H9 (cell line): ENCODE measurements at regions not wholly inside any gene's neighbourhood (a gene's known extent, or its start where the extent isn't known, plus 50 kb on each side); places are given as distances from the start of the nearest gene placed in this dataset.

Source experiments
- DNase-seq: peaks from one replicate; pipeline ENCODE4 v3.0.0-alpha.2; 2017
- H2AFZ ChIP-seq: one replicate; pipeline ENCODE4 v1.6.1; 2013; ENCODE audit warnings: mild to moderate bottlenecking, low read length, control low read depth, moderate library complexity
- H2AK5ac ChIP-seq: 2 replicates; pipeline ENCODE4 v1.6.1; 2013; ENCODE audit warnings: low read length, control low read depth, mixed read lengths; ENCODE audit not compliant: insufficient read length
- H2BK120ac ChIP-seq: one replicate; pipeline ENCODE4 v1.6.1; 2013; ENCODE audit warnings: low read depth, mild to moderate bottlenecking, low read length, control low read depth, inconsistent platforms; ENCODE audit not compliant: poor library complexity, severe bottlenecking
- H2BK12ac ChIP-seq: 2 replicates; pipeline ENCODE4 v1.6.1; 2013; ENCODE audit warnings: low read length, control low read depth, mixed read lengths, low read depth; ENCODE audit not compliant: insufficient read length
- H2BK15ac ChIP-seq: 2 replicates; pipeline ENCODE4 v1.6.1; 2013; ENCODE audit warnings: low read depth, low read length, control low read depth
- H2BK20ac ChIP-seq: one replicate; pipeline ENCODE4 v1.6.1; 2013; ENCODE audit warnings: low read depth, mild to moderate bottlenecking, low read length, control low read depth, inconsistent platforms; ENCODE audit not compliant: poor library complexity, severe bottlenecking
- H2BK5ac ChIP-seq: 2 replicates; pipeline ENCODE4 v1.6.1; 2013; ENCODE audit warnings: low read length, control low read depth, mixed read lengths; ENCODE audit not compliant: insufficient read length
- H3K14ac ChIP-seq: 2 replicates; pipeline ENCODE4 v1.6.1; 2013; ENCODE audit warnings: low read length, control low read depth; ENCODE audit not compliant: insufficient read depth
- H3K18ac ChIP-seq: 2 replicates; pipeline ENCODE4 v1.6.1; 2013; ENCODE audit warnings: low read depth, mild to moderate bottlenecking, mixed read lengths, low read length, control low read depth; ENCODE audit not compliant: insufficient read length
- H3K23ac ChIP-seq: 2 replicates; pipeline ENCODE4 v1.6.1; 2013; ENCODE audit warnings: low read length, control low read depth, mixed read lengths, low read depth; ENCODE audit not compliant: insufficient read length
- H3K23me2 ChIP-seq: 2 replicates; pipeline ENCODE4 v1.6.1; 2013; ENCODE audit warnings: low read depth, mild to moderate bottlenecking, mixed read lengths, low read length, control low read depth; ENCODE audit not compliant: insufficient read length, poor library complexity, severe bottlenecking
- H3K27ac ChIP-seq: 2 replicates; pipeline ENCODE4 v1.5.1; 2013; ENCODE audit warnings: low read length, control low read depth, mixed read lengths, low read depth; ENCODE audit not compliant: insufficient read length
- H3K27me3 ChIP-seq: 2 replicates; pipeline ENCODE4 v1.6.1; 2013; ENCODE audit warnings: low read length, control low read depth, inconsistent platforms; ENCODE audit not compliant: insufficient read depth
- H3K4ac ChIP-seq: 2 replicates; pipeline ENCODE4 v1.6.1; 2013; ENCODE audit warnings: low read depth, mild to moderate bottlenecking, control low read depth, inconsistent platforms, low read length, moderate library complexity
- H3K4me1 ChIP-seq: 2 replicates; pipeline ENCODE4 v1.6.1; 2013; ENCODE audit warnings: low read length, control low read depth, inconsistent platforms; ENCODE audit not compliant: insufficient read depth
- H3K4me2 ChIP-seq: 2 replicates; pipeline ENCODE4 v1.6.1; 2013; ENCODE audit warnings: low read length, control low read depth, mixed read lengths; ENCODE audit not compliant: insufficient read length, insufficient read depth
- H3K56ac ChIP-seq: 2 replicates; pipeline ENCODE4 v1.6.1; 2013; ENCODE audit warnings: low read depth, mild to moderate bottlenecking, mixed read lengths, low read length, control low read depth; ENCODE audit not compliant: insufficient read length
- H3K79me1 ChIP-seq: 2 replicates; pipeline ENCODE4 v1.6.1; 2013; ENCODE audit warnings: low read depth, mild to moderate bottlenecking, moderate library complexity, low read length, control low read depth, inconsistent platforms; ENCODE audit not compliant: insufficient read depth, poor library complexity, severe bottlenecking
- H3K79me2 ChIP-seq: 2 replicates; pipeline ENCODE4 v1.6.1; 2013; ENCODE audit warnings: low read length, control low read depth, inconsistent platforms; ENCODE audit not compliant: insufficient read depth
- H3K9ac ChIP-seq: 2 replicates; pipeline ENCODE4 v1.6.1; 2013; ENCODE audit warnings: low read length, control low read depth, mixed read lengths; ENCODE audit not compliant: insufficient read length; ENCODE audit errors: extremely low read depth
- H3K9me3 ChIP-seq: one replicate; pipeline ENCODE4 v1.6.1; 2013; ENCODE audit warnings: low read depth, low read length, inconsistent platforms; ENCODE audit not compliant: control insufficient read depth
- H3T11ph ChIP-seq: one replicate; pipeline ENCODE4 v1.6.1; 2013; ENCODE audit warnings: mild to moderate bottlenecking, low read length, control low read depth, inconsistent platforms
- H4K20me1 ChIP-seq: one replicate; pipeline ENCODE4 v1.6.1; 2013; ENCODE audit not compliant: control insufficient read depth, insufficient read length, insufficient read depth
- H4K5ac ChIP-seq: 2 replicates; pipeline ENCODE4 v1.6.1; 2013; ENCODE audit warnings: low read depth, mild to moderate bottlenecking, mixed read lengths, low read length, control low read depth; ENCODE audit not compliant: insufficient read length
- H4K8ac ChIP-seq: replicated peaks from 2 replicates; pipeline ENCODE4 v1.6.1; 2013; ENCODE audit warnings: low read length, control low read depth, mixed read lengths, low read depth; ENCODE audit not compliant: insufficient read length
- H4K91ac ChIP-seq: 2 replicates; pipeline ENCODE4 v1.6.1; 2013; ENCODE audit warnings: low read depth, mild to moderate bottlenecking, moderate library complexity, mixed read lengths, low read length, control low read depth; ENCODE audit not compliant: insufficient read length
- H3K27ac Mint-ChIP-seq, 3 experiments: 2 replicates in 2 of 3; 3 replicates in 1 of 3; pipeline ENCODE4 v1.8.0; 2020 to 2021; ENCODE audit warnings: mixed read lengths in 3 of 3, mild to moderate bottlenecking in 1 of 3, moderate library complexity in 1 of 3
- H3K27me3 Mint-ChIP-seq: 2 replicates; pipeline ENCODE4 v1.8.0; 2021; ENCODE audit warnings: low read depth, mild to moderate bottlenecking, moderate library complexity, mixed read lengths
- H3K36me3 Mint-ChIP-seq, 3 experiments: 2 replicates in 2 of 3; 3 replicates in 1 of 3; pipeline ENCODE4 v1.8.0; 2020 to 2021; ENCODE audit warnings: low read depth in 3 of 3, mixed read lengths in 3 of 3; ENCODE audit not compliant: insufficient read depth in 1 of 3
- H3K4me1 Mint-ChIP-seq, 2 experiments: 2 replicates each; pipeline ENCODE4 v1.8.0; 2020; ENCODE audit warnings: mixed read lengths in 2 of 2
- H3K4me3 Mint-ChIP-seq, 2 experiments: 2 replicates in 1 of 2; 3 replicates in 1 of 2; pipeline ENCODE4 v1.8.0; 2020 to 2021; ENCODE audit warnings: mild to moderate bottlenecking in 2 of 2, mixed read lengths in 2 of 2, moderate library complexity in 1 of 2
- H3K9me3 Mint-ChIP-seq, 2 experiments: 2 replicates in 1 of 2; 3 replicates in 1 of 2; pipeline ENCODE4 v1.8.0; 2020; ENCODE audit warnings: mild to moderate bottlenecking in 2 of 2, mixed read lengths in 2 of 2, moderate library complexity in 1 of 2
- WGBS: extraction: QIAGEN DNeasy Blood & Tissue Kit; methylation state at CpG from one replicate; pipeline ENCODE4 v1.1.7; 2013; ENCODE audit warnings: missing lambda C conversion rate, low lambda C conversion rate, mixed read lengths; ENCODE audit not compliant: insufficient read length; ENCODE audit errors: extremely low coverage; 5-methylcytosine and 5-hydroxymethylcytosine counted together
- TF ChIP-seq, protein P1 (sequence below): fragments of 200-600 bp; sonication (generic); conservative IDR thresholded peaks from 3 replicates; pipeline ENCODE4 v1.8.0; 2021; ENCODE audit warnings: antibody characterized with exemption, mild to moderate bottlenecking

DNA sequence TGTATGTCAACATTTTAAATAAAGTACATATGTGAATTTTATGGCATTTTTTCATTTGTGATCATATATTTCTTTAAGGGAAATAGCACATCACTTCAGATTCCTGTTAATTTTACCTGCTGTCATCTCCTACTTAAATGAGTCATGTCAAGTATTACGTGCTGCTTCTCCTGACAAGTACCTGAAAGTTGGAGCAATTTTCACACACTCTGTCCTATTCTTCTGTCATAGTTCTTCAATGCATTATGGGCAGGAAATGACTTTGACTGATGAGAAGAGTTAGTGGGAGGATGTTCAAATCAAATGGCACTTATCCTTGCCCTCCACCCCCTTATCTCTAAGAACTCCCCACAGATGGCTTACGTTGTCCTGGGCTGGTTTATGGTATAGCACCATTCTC, 64.2 kb upstream of the SYTL5 start:
- Histone ChIP-seq H2BK5ac (no peak overlapping the region), H2AFZ (no peak overlapping the region), H4K5ac (no peak overlapping the region), H2AK5ac (no peak overlapping the region), H3K14ac (no peak overlapping the region), H3K4ac (no peak overlapping the region), H3T11ph (no peak overlapping the region), H2BK120ac (no peak overlapping the region), H3K4me2 (no peak overlapping the region), H2BK20ac (no peak overlapping the region), H3K9me3 (no peaks in the 10 kb centered on the region), H3K27me3 (no peaks in the 10 kb centered on the region), H3K23ac (no peak overlapping the region), H3K4me1 (peaks cover 2% of the 10 kb centered on the region; the same call in 1 of the 2 replicates), H3K56ac (no peak overlapping the region), H4K91ac (no peak overlapping the region), H2BK12ac (no peak overlapping the region), H3K79me2 (no peaks in the 10 kb centered on the region), H3K18ac (no peak overlapping the region), H3K9ac (no peak overlapping the region), H3K23me2 (no peaks in the 10 kb centered on the region), H4K8ac (no peak overlapping the region), H2BK15ac (no peak overlapping the region; the same call in 1 of the 2 replicates), H3K79me1 (no peaks in the 10 kb centered on the region), H3K27ac (no peak overlapping the region), H4K20me1 (no peaks in the 10 kb centered on the region)
- H3K4me1 Mint-ChIP-seq: peaks cover 12 to 16% of the 10 kb centered on the region in 2 experiments
- WGBS: no CpG with 5 or more reads among the region's 2 CpGs
- H3K4me3 Mint-ChIP-seq: no peak overlapping the region
- H3K27ac Mint-ChIP-seq: no peak overlapping the region
- H3K36me3 Mint-ChIP-seq: no peaks in the 10 kb centered on the region
- H3K27me3 Mint-ChIP-seq: no peaks in the 10 kb centered on the region; the same call in 1 of the 2 replicates
- TF ChIP-seq, protein P1, sequence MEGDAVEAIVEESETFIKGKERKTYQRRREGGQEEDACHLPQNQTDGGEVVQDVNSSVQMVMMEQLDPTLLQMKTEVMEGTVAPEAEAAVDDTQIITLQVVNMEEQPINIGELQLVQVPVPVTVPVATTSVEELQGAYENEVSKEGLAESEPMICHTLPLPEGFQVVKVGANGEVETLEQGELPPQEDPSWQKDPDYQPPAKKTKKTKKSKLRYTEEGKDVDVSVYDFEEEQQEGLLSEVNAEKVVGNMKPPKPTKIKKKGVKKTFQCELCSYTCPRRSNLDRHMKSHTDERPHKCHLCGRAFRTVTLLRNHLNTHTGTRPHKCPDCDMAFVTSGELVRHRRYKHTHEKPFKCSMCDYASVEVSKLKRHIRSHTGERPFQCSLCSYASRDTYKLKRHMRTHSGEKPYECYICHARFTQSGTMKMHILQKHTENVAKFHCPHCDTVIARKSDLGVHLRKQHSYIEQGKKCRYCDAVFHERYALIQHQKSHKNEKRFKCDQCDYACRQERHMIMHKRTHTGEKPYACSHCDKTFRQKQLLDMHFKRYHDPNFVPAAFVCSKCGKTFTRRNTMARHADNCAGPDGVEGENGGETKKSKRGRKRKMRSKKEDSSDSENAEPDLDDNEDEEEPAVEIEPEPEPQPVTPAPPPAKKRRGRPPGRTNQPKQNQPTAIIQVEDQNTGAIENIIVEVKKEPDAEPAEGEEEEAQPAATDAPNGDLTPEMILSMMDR: no peak
- DNase-seq: no peak
- H3K9me3 Mint-ChIP-seq: peaks cover 59 to 69% of the 10 kb centered on the region in 2 experiments
